IMR-90 (cell line): ENCODE measurements at regions not wholly inside any gene's neighbourhood (a gene's known extent, or its start where the extent isn't known, plus 50 kb on each side); places are given as distances from the start of the nearest gene placed in this dataset.
A peak's percentile ranks its signal among the peaks of the same experiment; 100 is the strongest.
"Not testable (repeated sequence)": the region's sequence is repeated elsewhere in the genome, so short reads cannot be mapped to it uniquely, and the experiment has no call there.

ENCODE experiments used
- ATAC-seq: fragments of 200-7000 bp; cut with Tn5 transposase; 2 replicates; pipeline ENCODE4 v1.9.1; 2020; ENCODE audit warnings: low read depth, mild to moderate bottlenecking, moderate library complexity
- BruUV-seq: library from RNA; stranded (reverse); fragments of 400-500 nt; replicated peaks from 2 replicates; lab custom pipeline; 2021; lab: Mats Ljungman, UMichigan
- CTCF ChIA-PET: fragments of 300-600 bp; formaldehyde crosslinking; extraction: SDS; loops from one replicate; lab custom pipeline; 2021; ENCODE audit warnings: antibody characterized with exemption; lab: Yijun Ruan, JAX
- POLR2A ChIA-PET: fragments of 300-600 bp; sonication (Branson Sonifier 250); formaldehyde crosslinking; loops from one replicate; lab custom pipeline; 2022; ENCODE audit warnings: antibody characterized with exemption; ENCODE audit not compliant: unreplicated experiment; lab: Charles Lee
- DNase-seq: peaks from one replicate; pipeline ENCODE4 v3.0.0; 2013
- H2AFZ ChIP-seq: replicated peaks from 2 replicates; pipeline ENCODE3; 2013; ENCODE audit warnings: low read length, mild to moderate bottlenecking; ENCODE audit not compliant: poor library complexity
- H2AK5ac ChIP-seq: 2 replicates; pipeline ENCODE4 v1.6.1; 2013; ENCODE audit warnings: low read depth, low read length, inconsistent platforms
- H2AK9ac ChIP-seq: replicated peaks from 2 replicates; pipeline ENCODE3; 2013; ENCODE audit warnings: mild to moderate bottlenecking, low read depth, low read length, moderate library complexity; ENCODE audit not compliant: poor library complexity
- H2BK120ac ChIP-seq: 2 replicates; pipeline ENCODE4 v1.6.1; 2013; ENCODE audit warnings: low read depth, low read length, inconsistent platforms
- H2BK15ac ChIP-seq: 3 replicates; pipeline ENCODE4 v1.6.1; 2013; ENCODE audit warnings: low read depth, low read length, inconsistent platforms
- H2BK20ac ChIP-seq: 2 replicates; pipeline ENCODE4 v1.6.1; 2013; ENCODE audit warnings: low read depth, mild to moderate bottlenecking, inconsistent platforms, low read length, moderate library complexity
- H2BK5ac ChIP-seq: 2 replicates; pipeline ENCODE4 v1.6.1; 2013; ENCODE audit warnings: mild to moderate bottlenecking, low read depth, low read length, inconsistent platforms; ENCODE audit not compliant: poor library complexity, severe bottlenecking
- H3K14ac ChIP-seq: replicated peaks from 2 replicates; pipeline ENCODE4 v1.6.1; 2013; ENCODE audit warnings: low read depth, low read length, inconsistent platforms
- H3K18ac ChIP-seq: 2 replicates; pipeline ENCODE4 v1.6.1; 2013; ENCODE audit warnings: low read depth, low read length, control low read depth
- H3K23ac ChIP-seq: 2 replicates; pipeline ENCODE4 v1.6.1; 2013; ENCODE audit warnings: low read depth, low read length, inconsistent platforms
- H3K27ac ChIP-seq: 2 replicates; pipeline ENCODE4 v1.5.1; 2013; ENCODE audit warnings: mild to moderate bottlenecking, control low read depth, low read length; ENCODE audit not compliant: insufficient read depth
- H3K27me3 ChIP-seq: 2 replicates; pipeline ENCODE4 v1.6.1; 2013; ENCODE audit warnings: low read length; ENCODE audit not compliant: control insufficient read depth, insufficient read depth
- H3K36me3 ChIP-seq: 2 replicates; pipeline ENCODE4 v1.6.1; 2013; ENCODE audit warnings: low read length, mixed read lengths; ENCODE audit not compliant: control insufficient read depth, insufficient read depth
- H3K4ac ChIP-seq: 2 replicates; pipeline ENCODE4 v1.6.1; 2013; ENCODE audit warnings: low read depth, low read length, inconsistent platforms
- H3K4me1 ChIP-seq: 2 replicates; pipeline ENCODE4 v1.6.1; 2013; ENCODE audit warnings: low read length, mixed read lengths; ENCODE audit not compliant: control insufficient read depth, insufficient read depth
- H3K4me2 ChIP-seq: 2 replicates; pipeline ENCODE4 v1.6.1; 2013; ENCODE audit warnings: low read depth, mild to moderate bottlenecking, control low read depth, low read length, moderate library complexity
- H3K4me3 ChIP-seq: 2 replicates; pipeline ENCODE4 v1.5.1; 2013; ENCODE audit warnings: low read depth, mild to moderate bottlenecking, control low read depth, low read length, moderate library complexity; ENCODE audit not compliant: insufficient read depth
- H3K56ac ChIP-seq: 2 replicates; pipeline ENCODE4 v1.6.1; 2013; ENCODE audit warnings: low read length, inconsistent platforms; ENCODE audit not compliant: insufficient read depth; ENCODE audit errors: extremely low read depth
- H3K79me1 ChIP-seq, 2 experiments: 2 replicates each; pipeline ENCODE4 v1.6.1; 2013; ENCODE audit warnings: low read length in 2 of 2, inconsistent platforms in 1 of 2, low read depth in 1 of 2
- H3K9ac ChIP-seq: 2 replicates; pipeline ENCODE4 v1.6.1; 2013; ENCODE audit warnings: low read depth, low read length, control low read depth
- H3K9me1 ChIP-seq: 2 replicates; pipeline ENCODE4 v1.6.1; 2013; ENCODE audit warnings: low read length, inconsistent platforms; ENCODE audit not compliant: insufficient read depth
- H3K9me3 ChIP-seq: 2 replicates; pipeline ENCODE4 v1.6.1; 2013; ENCODE audit warnings: low read length; ENCODE audit not compliant: control insufficient read depth, insufficient read depth
- H4K20me1 ChIP-seq: 2 replicates; pipeline ENCODE4 v1.6.1; 2013; ENCODE audit warnings: low read length, inconsistent platforms; ENCODE audit not compliant: insufficient read depth
- H4K5ac ChIP-seq: 2 replicates; pipeline ENCODE4 v1.6.1; 2013; ENCODE audit warnings: mild to moderate bottlenecking, low read depth, low read length, control low read depth
- H4K8ac ChIP-seq, 2 experiments: 2 replicates each; pipeline ENCODE4 v1.6.1; 2013; ENCODE audit warnings: low read depth in 2 of 2, low read length in 2 of 2, control low read depth in 1 of 2, inconsistent platforms in 1 of 2
- H4K91ac ChIP-seq: 2 replicates; pipeline ENCODE4 v1.6.1; 2013; ENCODE audit warnings: low read depth, low read length, inconsistent platforms; ENCODE audit not compliant: insufficient read depth
- CEBPB ChIP-seq: IDR thresholded peaks from 2 replicates; pipeline ENCODE4 v1.6.1; 2012; ENCODE audit warnings: low read depth, low read length, improper control_type of control experiment
- RCOR1 ChIP-seq: IDR thresholded peaks from 2 replicates; pipeline ENCODE4 v1.6.1; 2012; ENCODE audit warnings: mild to moderate bottlenecking, low read length, improper control_type of control experiment; ENCODE audit not compliant: insufficient replicate concordance
- WGBS, 2 experiments: methylation state at CpG; one replicate each; pipeline versions ENCODE4 v1.1.5 to v1.1.7; 2013; ENCODE audit warnings: missing lambda C conversion rate in 2 of 2; ENCODE audit not compliant: insufficient read length in 1 of 2; ENCODE audit errors: extremely low coverage in 2 of 2; 5-methylcytosine and 5-hydroxymethylcytosine counted together
- dilution Hi-C: fragments of 300-500 bp; cut with HindIII; formaldehyde crosslinking; loops from one replicate; pipeline ENCODE4 v1.14.3; 2018; ENCODE audit warnings: low sequenced_read_pairs; ENCODE audit not compliant: unreplicated experiment
- in situ Hi-C: fragments of 300-500 bp; cut with MboI; formaldehyde crosslinking; loops from 3 replicates; pipeline ENCODE4 v1.14.3; 2019; ENCODE audit warnings: low sequenced_read_pairs, inconsistent platforms, mixed read lengths
- intact Hi-C: fragments of 100-400 bp; cut with micrococcal nuclease; formaldehyde crosslinking; loops from 2 replicates; pipeline ENCODE4 v1.10.0; 2022

- no peak overlapping the region for H2BK120ac ChIP-seq
- H4K20me1 ChIP-seq, result no peaks in the 10 kb centered on the region
- no CpG with 5 or more reads among the region's 3 CpGs for WGBS, 2 experiments
- H3K9ac ChIP-seq, result no peak overlapping the region
- H3K27me3 ChIP-seq, result no peaks in the 10 kb centered on the region
- H2AFZ ChIP-seq, result no peak overlapping the region
- no peak overlapping the region for H3K23ac ChIP-seq
- no peak overlapping the region for H3K56ac ChIP-seq
- no peak overlapping the region for H3K4me3 ChIP-seq
- H2BK5ac ChIP-seq, result no peak overlapping the region
- no peak overlapping the region for H3K18ac ChIP-seq
- H2AK5ac ChIP-seq, result no peak overlapping the region
- no peak overlapping the region for H3K27ac ChIP-seq
- H3K4me2 ChIP-seq, result no peak overlapping the region
- H2AK9ac ChIP-seq, result no peak overlapping the region
- H2BK20ac ChIP-seq, result no peak overlapping the region
- no peaks in the 10 kb centered on the region for H3K79me1 ChIP-seq
- in situ Hi-C loops (no loop called here), dilution Hi-C loops (no loop called here), intact Hi-C loops (no loop called here)
- H2BK15ac ChIP-seq, result no peak overlapping the region
- no peak overlapping the region for H4K5ac ChIP-seq
- no peaks in the 10 kb centered on the region for H3K36me3 ChIP-seq
- ChIA-PET POLR2A (no interaction called here), CTCF (no interaction called here)
- no peaks in the 10 kb centered on the region for H3K4me1 ChIP-seq
- TF ChIP-seq CEBPB, result peak; percentile 48
- no peak for TF ChIP-seq RCOR1
- H3K9me3 ChIP-seq, result no peaks in the 10 kb centered on the region
- H4K8ac ChIP-seq, result no peak overlapping the region
- no peaks in the 10 kb centered on the region for H3K9me1 ChIP-seq
- BruUV-seq, result no TSS peak
- no peak overlapping the region for H3K14ac ChIP-seq
- no peak overlapping the region for H4K91ac ChIP-seq
- ATAC-seq (no peak), DNase-seq (no peak)
- no peak overlapping the region for H3K4ac ChIP-seq
Observed at GRCh38 chr2:83251321-83251872, 1207.7 kb downstream of the SUCLG1 start.

GRCh38 chr2:83245806-83246537 is 1213.1 kb downstream of the SUCLG1 start:
- intact Hi-C loops, ATAC-seq, CTCF ChIA-PET: not testable (repeated sequence)

More at GRCh38 chr2:83245806-83246537, 1213.1 kb downstream of the SUCLG1 start:
- H4K5ac ChIP-seq, POLR2A ChIA-PET, H3K27me3 ChIP-seq, H2BK15ac ChIP-seq, H2BK120ac ChIP-seq, H3K79me1 ChIP-seq, H2AK5ac ChIP-seq, H3K4ac ChIP-seq, H2BK20ac ChIP-seq, H3K36me3 ChIP-seq, H2BK5ac ChIP-seq, H2AK9ac ChIP-seq, H4K91ac ChIP-seq, H2AFZ ChIP-seq, DNase-seq, BruUV-seq, H3K9me3 ChIP-seq, H3K27ac ChIP-seq, H4K20me1 ChIP-seq, H3K4me3 ChIP-seq, dilution Hi-C loops, H3K9me1 ChIP-seq, H3K4me1 ChIP-seq, H3K14ac ChIP-seq, H4K8ac ChIP-seq, H3K56ac ChIP-seq, H3K4me2 ChIP-seq, H3K23ac ChIP-seq, H3K9ac ChIP-seq, H3K18ac ChIP-seq: not testable (repeated sequence)
- WGBS, 2 experiments, result 86% methylated on average over 19 of the region's 30 CpGs; no CpG with 5 or more reads in 1 of the 2 experiments
- in situ Hi-C loops, result loop anchor here (25.0 kb wide), 1 partner anchor 109 kb away; no protein-coding TSS in a partner anchor
